OCI-LY7 (cell line): ENCODE measurements at regions not wholly inside any gene's neighbourhood (a gene's known extent, or its start where the extent isn't known, plus 50 kb on each side); places are given as distances from the start of the nearest gene placed in this dataset.

Source experiments
- BruUV-seq: library from RNA; stranded (reverse); fragments of 400-500 nt; replicated peaks from 2 replicates; lab custom pipeline; 2021; lab: Mats Ljungman, UMichigan
- CTCF ChIA-PET: fragments of 300-600 bp; sonication (Branson Sonifier 250); formaldehyde crosslinking; loops from one replicate; lab custom pipeline; 2022; ENCODE audit warnings: antibody characterized with exemption; ENCODE audit not compliant: unreplicated experiment; lab: Charles Lee
- POLR2A ChIA-PET: fragments of 300-600 bp; sonication (Branson Sonifier 250); formaldehyde crosslinking; loops from one replicate; lab custom pipeline; 2022; ENCODE audit warnings: antibody characterized with exemption; lab: Charles Lee
- DNase-seq: peaks from one replicate; pipeline ENCODE4 v3.0.0-alpha.2; 2015; ENCODE audit warnings: low spot score
- H2AFZ ChIP-seq: fragments of 200-600 bp; sonication (generic), shearing (Covaris generic); 2 replicates; pipeline ENCODE4 v1.6.1; 2014; ENCODE audit warnings: mild to moderate bottlenecking, antibody characterized with exemption, low read length, moderate library complexity
- H3K27ac ChIP-seq: fragments of 200-600 bp; sonication (generic); 2 replicates; pipeline ENCODE4 v1.5.1; 2014; ENCODE audit warnings: mixed run types, low read depth, mild to moderate bottlenecking, moderate library complexity, low read length, inconsistent platforms; ENCODE audit not compliant: poor library complexity, severe bottlenecking
- H3K36me3 ChIP-seq: fragments of 200-600 bp; sonication (generic); 2 replicates; pipeline ENCODE4 v1.6.1; 2014; ENCODE audit warnings: mild to moderate bottlenecking, antibody characterized with exemption, low read length, moderate library complexity, mixed read lengths; ENCODE audit not compliant: insufficient read depth
- H3K4me1 ChIP-seq: fragments of 200-600 bp; sonication (generic); 2 replicates; pipeline ENCODE4 v1.5.1; 2014; ENCODE audit warnings: mild to moderate bottlenecking, low read length; ENCODE audit not compliant: insufficient read depth, poor library complexity, severe bottlenecking
- H3K4me2 ChIP-seq: fragments of 200-600 bp; sonication (generic); 2 replicates; pipeline ENCODE4 v1.6.1; 2014; ENCODE audit warnings: mild to moderate bottlenecking, low read length
- H3K4me3 ChIP-seq: fragments of 200-600 bp; sonication (generic); 2 replicates; pipeline ENCODE4 v1.5.1; 2014; ENCODE audit warnings: mild to moderate bottlenecking, low read depth, low read length; ENCODE audit not compliant: poor library complexity, severe bottlenecking
- H3K79me2 ChIP-seq: fragments of 200-600 bp; sonication (generic); 2 replicates; pipeline ENCODE4 v1.6.1; 2016; ENCODE audit warnings: low read depth, mild to moderate bottlenecking, low read length, moderate library complexity, mixed read lengths; ENCODE audit not compliant: insufficient read depth
- H3K9me2 ChIP-seq: fragments of 200-600 bp; sonication (generic); 2 replicates; pipeline ENCODE4 v1.6.1; 2016; ENCODE audit warnings: mild to moderate bottlenecking, low read length, mixed read lengths; ENCODE audit not compliant: insufficient read depth
- H3K9me3 ChIP-seq: fragments of 200-600 bp; sonication (generic); 2 replicates; pipeline ENCODE4 v1.6.1; 2014; ENCODE audit warnings: mild to moderate bottlenecking, mixed run types, low read length, mixed read lengths
- H4K20me1 ChIP-seq: fragments of 200-600 bp; sonication (generic); 2 replicates; pipeline ENCODE4 v1.6.1; 2014; ENCODE audit warnings: mild to moderate bottlenecking, antibody characterized with exemption, low read length, moderate library complexity, mixed read lengths; ENCODE audit not compliant: insufficient read depth
- EZH2phosphoT487 ChIP-seq: fragments of 200-600 bp; sonication (generic); IDR thresholded peaks from 2 replicates; pipeline ENCODE4 v1.6.1; 2018; ENCODE audit warnings: low read depth, borderline replicate concordance, mild to moderate bottlenecking, mixed run types, antibody characterized with exemption, low read length, moderate library complexity, mixed read lengths
- intact Hi-C: fragments of 100-400 bp; cut with micrococcal nuclease; formaldehyde crosslinking; loops from one replicate; pipeline ENCODE4 v1.10.0; 2022; ENCODE audit not compliant: unreplicated experiment
- TF ChIP-seq, protein P1 (sequence below): fragments of 200-600 bp; sonication (generic); conservative IDR thresholded peaks from 2 replicates; pipeline ENCODE4 v1.5.1; 2014; ENCODE audit warnings: mild to moderate bottlenecking, antibody characterized with exemption, low read length, moderate library complexity, mixed read lengths

DNA sequence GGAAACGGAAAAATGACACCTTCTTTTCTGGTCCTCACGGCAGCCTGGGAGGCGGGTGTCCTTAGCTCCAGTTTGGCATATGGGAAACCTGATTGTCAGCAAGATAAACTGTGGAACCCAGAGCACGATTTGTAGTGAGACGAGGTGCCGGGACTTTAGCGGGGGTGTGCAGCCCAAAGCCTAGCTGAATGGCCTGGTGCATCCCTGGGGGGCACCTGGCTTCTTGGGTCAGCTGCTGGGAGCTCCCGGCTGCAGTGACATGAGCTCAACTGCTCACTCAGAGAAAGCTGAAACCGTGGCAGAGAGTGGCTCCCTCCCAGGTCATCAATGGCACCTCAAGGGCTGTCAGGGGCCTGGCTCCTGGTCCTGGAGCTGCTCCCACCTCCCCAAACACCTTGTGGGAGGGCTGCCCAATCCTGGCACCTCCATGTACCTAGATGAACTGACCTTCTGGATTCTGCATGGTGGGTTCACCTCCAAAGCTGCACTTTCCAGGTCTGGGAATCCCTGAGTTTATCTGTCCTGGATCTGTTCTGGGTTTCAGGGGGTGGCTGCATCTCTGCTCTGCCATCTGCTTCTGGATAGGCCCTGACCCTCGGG is 260.5 kb downstream of the MATN1 start:
- Histone ChIP-seq H3K36me3 (no peaks in the 10 kb centered on the region), H3K4me1 (no peaks in the 10 kb centered on the region), H3K4me3 (no peak overlapping the region), H4K20me1 (no peaks in the 10 kb centered on the region), H3K4me2 (no peak overlapping the region), H3K79me2 (no peaks in the 10 kb centered on the region), H3K9me3 (no peaks in the 10 kb centered on the region), H3K27ac (no peak overlapping the region), H3K9me2 (no peaks in the 10 kb centered on the region), H2AFZ (no peak overlapping the region)
- BruUV-seq, result no TSS peak
- intact Hi-C loops, result no loop called here
- ChIA-PET CTCF (no interaction called here), POLR2A (no interaction called here)
- no peak for DNase-seq
- TF ChIP-seq, protein P1, sequence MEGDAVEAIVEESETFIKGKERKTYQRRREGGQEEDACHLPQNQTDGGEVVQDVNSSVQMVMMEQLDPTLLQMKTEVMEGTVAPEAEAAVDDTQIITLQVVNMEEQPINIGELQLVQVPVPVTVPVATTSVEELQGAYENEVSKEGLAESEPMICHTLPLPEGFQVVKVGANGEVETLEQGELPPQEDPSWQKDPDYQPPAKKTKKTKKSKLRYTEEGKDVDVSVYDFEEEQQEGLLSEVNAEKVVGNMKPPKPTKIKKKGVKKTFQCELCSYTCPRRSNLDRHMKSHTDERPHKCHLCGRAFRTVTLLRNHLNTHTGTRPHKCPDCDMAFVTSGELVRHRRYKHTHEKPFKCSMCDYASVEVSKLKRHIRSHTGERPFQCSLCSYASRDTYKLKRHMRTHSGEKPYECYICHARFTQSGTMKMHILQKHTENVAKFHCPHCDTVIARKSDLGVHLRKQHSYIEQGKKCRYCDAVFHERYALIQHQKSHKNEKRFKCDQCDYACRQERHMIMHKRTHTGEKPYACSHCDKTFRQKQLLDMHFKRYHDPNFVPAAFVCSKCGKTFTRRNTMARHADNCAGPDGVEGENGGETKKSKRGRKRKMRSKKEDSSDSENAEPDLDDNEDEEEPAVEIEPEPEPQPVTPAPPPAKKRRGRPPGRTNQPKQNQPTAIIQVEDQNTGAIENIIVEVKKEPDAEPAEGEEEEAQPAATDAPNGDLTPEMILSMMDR, result no peak
- no peak for TF ChIP-seq EZH2phosphoT487

DNA sequence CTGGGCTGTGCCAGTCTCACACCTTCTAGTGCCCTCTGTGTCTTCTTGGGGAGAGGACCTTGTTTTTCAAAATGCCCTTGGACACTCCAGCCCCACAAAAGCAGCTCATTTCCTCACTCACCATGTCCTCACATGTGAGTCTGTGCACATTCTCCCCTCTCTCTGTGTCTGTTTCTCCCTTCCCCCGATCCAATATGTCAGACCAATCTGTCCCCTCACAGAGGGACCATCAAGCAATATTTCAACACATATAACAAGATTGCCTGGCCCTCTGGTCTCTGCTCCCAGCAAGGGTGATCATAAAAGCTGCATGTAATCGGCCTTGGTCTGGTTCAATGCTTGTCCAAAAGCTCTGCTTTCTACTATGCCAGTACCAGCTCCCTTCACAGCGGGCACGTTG is 261.2 kb downstream of the MATN1 start:
- Histone ChIP-seq H3K27ac (no peak overlapping the region), H3K4me3 (no peak overlapping the region), H3K36me3 (no peaks in the 10 kb centered on the region), H3K9me2 (no peaks in the 10 kb centered on the region), H3K79me2 (no peaks in the 10 kb centered on the region), H4K20me1 (no peaks in the 10 kb centered on the region), H3K4me2 (no peak overlapping the region), H2AFZ (no peak overlapping the region), H3K9me3 (no peaks in the 10 kb centered on the region), H3K4me1 (no peaks in the 10 kb centered on the region)
- POLR2A ChIA-PET, result no interaction called here
- intact Hi-C loops, result no loop called here
- CTCF ChIA-PET, result no interaction called here
- no peak for DNase-seq
- no peak for TF ChIP-seq EZH2phosphoT487
- TF ChIP-seq, protein P1, result no peak
- BruUV-seq, result no TSS peak

DNA sequence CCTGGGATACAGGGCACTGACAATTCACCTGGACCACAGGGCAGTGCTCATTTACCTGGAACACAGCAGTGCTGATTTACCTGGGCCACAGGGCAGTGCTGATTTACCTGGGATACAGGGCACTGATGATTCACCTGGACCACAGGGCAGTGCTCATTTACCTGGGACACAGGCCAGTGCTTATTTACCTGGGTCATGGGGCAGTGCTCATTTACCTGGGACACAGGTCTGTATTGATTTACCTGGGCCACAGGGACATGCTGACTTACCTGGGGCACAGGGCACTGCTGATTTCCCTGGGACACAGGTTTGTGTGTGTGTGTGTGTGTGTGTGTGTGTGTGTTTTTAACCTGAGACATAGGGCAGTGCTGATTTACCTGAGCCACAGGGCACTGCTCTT is 261.7 kb downstream of the MATN1 start:
- ChIA-PET CTCF (no interaction called here), POLR2A (no interaction called here)
- Histone ChIP-seq H3K9me2 (no peaks in the 10 kb centered on the region), H3K9me3 (no peaks in the 10 kb centered on the region), H3K4me2 (no peak overlapping the region), H3K4me1 (no peaks in the 10 kb centered on the region), H3K4me3 (no peak overlapping the region), H3K36me3 (no peaks in the 10 kb centered on the region), H3K79me2 (no peaks in the 10 kb centered on the region), H2AFZ (no peak overlapping the region), H4K20me1 (no peaks in the 10 kb centered on the region), H3K27ac (no peak overlapping the region)
- no peak for DNase-seq
- intact Hi-C loops, result no loop called here
- no peak for TF ChIP-seq EZH2phosphoT487
- TF ChIP-seq, protein P1, result no peak
- BruUV-seq, result no TSS peak
